ENCODE measurements at regions not wholly inside any gene's neighbourhood (a gene's known extent, or its start where the extent isn't known, plus 50 kb on each side); places are given as distances from the start of the nearest gene placed in this dataset.

GRCh38 chr17:33914125-33914524, 341.0 kb upstream of the CCL2 start:
- Histone ChIP-seq H3K4me1 (ENCODE audit: control insufficient read depth, extremely low read depth, insufficient read depth, low read length) (no peaks in the 10 kb centered on the region), H2AFZ (ENCODE audit: low read length) (no peak overlapping the region), H4K20me1 (ENCODE audit: control insufficient read depth, extremely low read depth, insufficient read depth, low read length) (no peaks in the 10 kb centered on the region), H3K27ac (ENCODE audit: insufficient read depth, low read length) (no peak overlapping the region), H3K79me2 (ENCODE audit: control insufficient read depth, insufficient read depth, low read length) (no peaks in the 10 kb centered on the region), H3K9ac (ENCODE audit: insufficient read depth, low read length) (no peak overlapping the region), H3K4me2 (ENCODE audit: extremely low read depth, insufficient read depth, low read length) (no peak overlapping the region), H3K27me3 (ENCODE audit: control insufficient read depth, insufficient read depth, low read length) (no peaks in the 10 kb centered on the region), H3K9me3 (ENCODE audit: control insufficient read depth, insufficient read depth, low read depth, low read length) (no peaks in the 10 kb centered on the region), H3K36me3 (ENCODE audit: control insufficient read depth, insufficient read depth, low read length) (no peaks in the 10 kb centered on the region), H3K4me3 (replicated peaks in 1 of 4; ENCODE audit: control extremely low read depth in 1 of 4, insufficient read depth in 1 of 4, low read depth in 3 of 4, low read length in 4 of 4) (no peak overlapping the region)
- DNase-seq (ENCODE audit: low read depth in 2 of 2), result no peak
- TF ChIP-seq EZH2 (IDR thresholded peaks at IDR 0.05; ENCODE audit: low read length, missing control alignments), result no peak
- TF ChIP-seq, protein P1, sequence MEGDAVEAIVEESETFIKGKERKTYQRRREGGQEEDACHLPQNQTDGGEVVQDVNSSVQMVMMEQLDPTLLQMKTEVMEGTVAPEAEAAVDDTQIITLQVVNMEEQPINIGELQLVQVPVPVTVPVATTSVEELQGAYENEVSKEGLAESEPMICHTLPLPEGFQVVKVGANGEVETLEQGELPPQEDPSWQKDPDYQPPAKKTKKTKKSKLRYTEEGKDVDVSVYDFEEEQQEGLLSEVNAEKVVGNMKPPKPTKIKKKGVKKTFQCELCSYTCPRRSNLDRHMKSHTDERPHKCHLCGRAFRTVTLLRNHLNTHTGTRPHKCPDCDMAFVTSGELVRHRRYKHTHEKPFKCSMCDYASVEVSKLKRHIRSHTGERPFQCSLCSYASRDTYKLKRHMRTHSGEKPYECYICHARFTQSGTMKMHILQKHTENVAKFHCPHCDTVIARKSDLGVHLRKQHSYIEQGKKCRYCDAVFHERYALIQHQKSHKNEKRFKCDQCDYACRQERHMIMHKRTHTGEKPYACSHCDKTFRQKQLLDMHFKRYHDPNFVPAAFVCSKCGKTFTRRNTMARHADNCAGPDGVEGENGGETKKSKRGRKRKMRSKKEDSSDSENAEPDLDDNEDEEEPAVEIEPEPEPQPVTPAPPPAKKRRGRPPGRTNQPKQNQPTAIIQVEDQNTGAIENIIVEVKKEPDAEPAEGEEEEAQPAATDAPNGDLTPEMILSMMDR (conservative IDR thresholded peaks at IDR 0.05 in 1 of 2, IDR thresholded peaks at IDR 0.05 in 1 of 2; ENCODE audit: low read depth in 1 of 2, low read length in 2 of 2), result no peak

GRCh38 chr17:33922971-33923370, 332.1 kb upstream of the CCL2 start:
- DNase-seq (ENCODE audit: low read depth in 2 of 2), result no peak

DNA sequence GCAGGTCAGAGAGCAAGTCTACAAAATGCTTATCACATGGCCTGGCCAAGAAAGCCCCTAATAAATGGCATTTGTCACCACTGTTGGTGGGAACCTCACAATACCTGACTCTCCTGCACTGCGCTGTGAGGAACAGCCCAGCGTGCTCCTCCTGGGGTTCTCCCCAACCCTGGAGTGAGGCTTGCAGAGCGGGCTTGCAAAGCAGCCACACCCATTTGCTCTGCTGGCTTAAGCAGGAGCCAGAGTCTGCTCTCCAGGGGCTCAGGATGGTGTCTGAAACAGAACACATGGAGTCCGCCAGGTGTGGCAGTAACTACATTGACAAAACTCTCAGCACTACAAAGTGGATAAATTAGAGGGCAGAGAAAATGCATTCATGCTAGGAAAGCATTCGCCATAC, 331.0 kb upstream of the CCL2 start:
- Histone ChIP-seq H3K9me3 (ENCODE audit: control insufficient read depth, insufficient read depth, low read depth, low read length) (no peaks in the 10 kb centered on the region), H3K4me1 (ENCODE audit: control insufficient read depth, extremely low read depth, insufficient read depth, low read length) (peaks cover 3% of the 10 kb centered on the region), H4K20me1 (ENCODE audit: control insufficient read depth, extremely low read depth, insufficient read depth, low read length) (no peaks in the 10 kb centered on the region), H3K27ac (ENCODE audit: insufficient read depth, low read length) (no peak overlapping the region), H2AFZ (ENCODE audit: low read length) (no peak overlapping the region), H3K36me3 (ENCODE audit: control insufficient read depth, insufficient read depth, low read length) (no peaks in the 10 kb centered on the region), H3K79me2 (ENCODE audit: control insufficient read depth, insufficient read depth, low read length) (no peaks in the 10 kb centered on the region), H3K9ac (ENCODE audit: insufficient read depth, low read length) (no peak overlapping the region), H3K4me2 (ENCODE audit: extremely low read depth, insufficient read depth, low read length) (no peak overlapping the region), H3K27me3 (ENCODE audit: control insufficient read depth, insufficient read depth, low read length) (no peaks in the 10 kb centered on the region), H3K4me3 (replicated peaks in 1 of 4; ENCODE audit: control extremely low read depth in 1 of 4, insufficient read depth in 1 of 4, low read depth in 3 of 4, low read length in 4 of 4) (no peak overlapping the region)
- DNase-seq (ENCODE audit: low read depth in 2 of 2), result no peak
- no peak for TF ChIP-seq EZH2 (IDR thresholded peaks at IDR 0.05; ENCODE audit: low read length, missing control alignments)
- TF ChIP-seq, protein P1 (conservative IDR thresholded peaks at IDR 0.05 in 1 of 2, IDR thresholded peaks at IDR 0.05 in 1 of 2; ENCODE audit: low read depth in 1 of 2, low read length in 2 of 2), result no peak

More at GRCh38 chr17:33922971-33923370, 332.1 kb upstream of the CCL2 start:
- H3K4me1 ChIP-seq (ENCODE audit: control insufficient read depth, extremely low read depth, insufficient read depth, low read length), result peaks cover 3% of the 10 kb centered on the region
- H3K79me2 ChIP-seq (ENCODE audit: control insufficient read depth, insufficient read depth, low read length), result no peaks in the 10 kb centered on the region
- H2AFZ ChIP-seq (ENCODE audit: low read length), result no peak overlapping the region
- no peaks in the 10 kb centered on the region for H3K36me3 ChIP-seq (ENCODE audit: control insufficient read depth, insufficient read depth, low read length)
- no peak overlapping the region for H3K4me2 ChIP-seq (ENCODE audit: extremely low read depth, insufficient read depth, low read length)
- no peak overlapping the region for H3K4me3 ChIP-seq (replicated peaks in 1 of 4; ENCODE audit: control extremely low read depth in 1 of 4, insufficient read depth in 1 of 4, low read depth in 3 of 4, low read length in 4 of 4)
- H3K9me3 ChIP-seq (ENCODE audit: control insufficient read depth, insufficient read depth, low read depth, low read length), result no peaks in the 10 kb centered on the region
- H3K27ac ChIP-seq (ENCODE audit: insufficient read depth, low read length), result no peak overlapping the region
- TF ChIP-seq EZH2 (IDR thresholded peaks at IDR 0.05; ENCODE audit: low read length, missing control alignments), result no peak
- TF ChIP-seq, protein P1 (conservative IDR thresholded peaks at IDR 0.05 in 1 of 2, IDR thresholded peaks at IDR 0.05 in 1 of 2; ENCODE audit: low read depth in 1 of 2, low read length in 2 of 2), result no peak
- no peaks in the 10 kb centered on the region for H3K27me3 ChIP-seq (ENCODE audit: control insufficient read depth, insufficient read depth, low read length)
- H4K20me1 ChIP-seq (ENCODE audit: control insufficient read depth, extremely low read depth, insufficient read depth, low read length), result no peaks in the 10 kb centered on the region
- H3K9ac ChIP-seq (ENCODE audit: insufficient read depth, low read length), result no peak overlapping the region

All from fibroblast of lung (primary cell).